Neutrophil (primary cell): ENCODE measurements at regions not wholly inside any gene's neighbourhood (a gene's known extent, or its start where the extent isn't known, plus 50 kb on each side); places are given as distances from the start of the nearest gene placed in this dataset.
"Not testable (repeated sequence)": the region's sequence is repeated elsewhere in the genome, so short reads cannot be mapped to it uniquely, and the experiment has no call there.

Source experiments
- H3K27ac ChIP-seq: fragments of 200-600 bp; sonication (generic); 2 replicates; pipeline ENCODE4 v1.5.1; 2016; ENCODE audit warnings: mild to moderate bottlenecking, moderate library complexity
- H3K27me3 ChIP-seq: fragments of 200-600 bp; sonication (generic); 2 replicates; pipeline ENCODE4 v1.6.0; 2016; ENCODE audit warnings: mild to moderate bottlenecking
- H3K36me3 ChIP-seq: fragments of 200-600 bp; sonication (generic); 2 replicates; pipeline ENCODE4 v1.5.1; 2017
- H3K4me1 ChIP-seq, 2 experiments: fragments of 200-600 bp in 1 of 2; sonication (generic) in 1 of 2; 1 replicate in 1 of 2; 2 replicates in 1 of 2; pipeline versions ENCODE4 v1.5.1 to v1.6.1; 2013 to 2016; ENCODE audit warnings: low read depth in 1 of 2, low read length in 1 of 2, mild to moderate bottlenecking in 1 of 2, moderate library complexity in 1 of 2; ENCODE audit not compliant: control insufficient read depth in 1 of 2, insufficient read depth in 1 of 2
- H3K4me3 ChIP-seq, 2 experiments: fragments of 200-600 bp in 1 of 2; sonication (generic) in 1 of 2; 1 replicate in 1 of 2; 2 replicates in 1 of 2; pipeline ENCODE4 v1.5.1; 2013 to 2016; ENCODE audit warnings: low read depth in 1 of 2, low read length in 1 of 2, mild to moderate bottlenecking in 1 of 2, moderate library complexity in 1 of 2
- H3K9me3 ChIP-seq: fragments of 200-600 bp; sonication (generic); 2 replicates; pipeline ENCODE4 v1.5.1; 2016

- H3K9me3 ChIP-seq, H3K4me1 ChIP-seq, H3K27ac ChIP-seq, H3K27me3 ChIP-seq, H3K36me3 ChIP-seq, H3K4me3 ChIP-seq: not testable (repeated sequence)
Observed at GRCh38 chr6:26811486-26812116, 152.1 kb upstream of the ZNF322 start.

GRCh38 chr6:26818640-26819225 is 159.2 kb upstream of the ZNF322 start:
- H3K9me3 ChIP-seq, H3K36me3 ChIP-seq, H3K27me3 ChIP-seq, H3K27ac ChIP-seq, H3K4me3 ChIP-seq, H3K4me1 ChIP-seq: not testable (repeated sequence)

- not testable (repeated sequence) for H3K27ac ChIP-seq, H3K27me3 ChIP-seq, H3K4me1 ChIP-seq, H3K4me3 ChIP-seq, H3K9me3 ChIP-seq, H3K36me3 ChIP-seq
Observed at GRCh38 chr6:26827965-26828364, 168.4 kb upstream of the ZNF322 start.

- H3K4me1 ChIP-seq, H3K27ac ChIP-seq, H3K27me3 ChIP-seq, H3K36me3 ChIP-seq, H3K4me3 ChIP-seq, H3K9me3 ChIP-seq: not testable (repeated sequence)
Observed at GRCh38 chr6:26829480-26829879, 169.9 kb upstream of the ZNF322 start.

- H3K36me3 ChIP-seq, H3K9me3 ChIP-seq, H3K27me3 ChIP-seq, H3K27ac ChIP-seq, H3K4me3 ChIP-seq, H3K4me1 ChIP-seq: not testable (repeated sequence)
Observed at GRCh38 chr6:26830992-26831391, 171.4 kb upstream of the ZNF322 start.

- H3K36me3 ChIP-seq, H3K27me3 ChIP-seq, H3K9me3 ChIP-seq, H3K4me3 ChIP-seq, H3K4me1 ChIP-seq, H3K27ac ChIP-seq: not testable (repeated sequence)
Observed at GRCh38 chr6:26835707-26836106, 176.2 kb upstream of the ZNF322 start.

- not testable (repeated sequence) for H3K9me3 ChIP-seq, H3K4me3 ChIP-seq, H3K36me3 ChIP-seq, H3K27me3 ChIP-seq, H3K27ac ChIP-seq, H3K4me1 ChIP-seq
Observed at GRCh38 chr6:26836657-26837056, 177.1 kb upstream of the ZNF322 start.

GRCh38 chr6:26844823-26845222 is 185.3 kb upstream of the ZNF322 start:
- not testable (repeated sequence) for H3K36me3 ChIP-seq, H3K27ac ChIP-seq, H3K27me3 ChIP-seq, H3K4me3 ChIP-seq, H3K4me1 ChIP-seq, H3K9me3 ChIP-seq

- not testable (repeated sequence) for H3K36me3 ChIP-seq, H3K27ac ChIP-seq, H3K4me1 ChIP-seq, H3K9me3 ChIP-seq, H3K4me3 ChIP-seq, H3K27me3 ChIP-seq
Observed at GRCh38 chr6:26857289-26857688, 197.7 kb upstream of the ZNF322 start.

GRCh38 chr6:26859067-26859770 is 199.7 kb upstream of the ZNF322 start:
- not testable (repeated sequence) for H3K4me1 ChIP-seq, H3K36me3 ChIP-seq, H3K4me3 ChIP-seq, H3K27me3 ChIP-seq, H3K27ac ChIP-seq, H3K9me3 ChIP-seq

GRCh38 chr6:26859771-26860163 is 200.2 kb upstream of the ZNF322 start:
- H3K27me3 ChIP-seq, H3K4me1 ChIP-seq, H3K36me3 ChIP-seq, H3K4me3 ChIP-seq, H3K9me3 ChIP-seq, H3K27ac ChIP-seq: not testable (repeated sequence)

- not testable (repeated sequence) for H3K4me3 ChIP-seq, H3K9me3 ChIP-seq, H3K36me3 ChIP-seq, H3K27ac ChIP-seq, H3K27me3 ChIP-seq, H3K4me1 ChIP-seq
Observed at GRCh38 chr6:26861913-26862312, 202.4 kb upstream of the ZNF322 start.

GRCh38 chr6:26863641-26864040 is 204.1 kb upstream of the ZNF322 start:
- not testable (repeated sequence) for H3K9me3 ChIP-seq, H3K4me3 ChIP-seq, H3K27ac ChIP-seq, H3K36me3 ChIP-seq, H3K27me3 ChIP-seq, H3K4me1 ChIP-seq

- H3K4me3 ChIP-seq, H3K4me1 ChIP-seq, H3K27ac ChIP-seq, H3K27me3 ChIP-seq, H3K36me3 ChIP-seq, H3K9me3 ChIP-seq: not testable (repeated sequence)
Observed at GRCh38 chr6:26898785-26899184, 239.2 kb upstream of the ZNF322 start.
